GM18951 (cell line): ENCODE measurements at regions not wholly inside any gene's neighbourhood (a gene's known extent, or its start where the extent isn't known, plus 50 kb on each side); places are given as distances from the start of the nearest gene placed in this dataset.

Source experiments
- POLR2A ChIP-seq: IDR thresholded peaks from 4 replicates; pipeline ENCODE4 v1.6.1; 2011; ENCODE audit warnings: mild to moderate bottlenecking; ENCODE audit not compliant: insufficient read length, insufficient read depth; ENCODE audit errors: extremely low read depth
- in situ Hi-C: fragments of 300-500 bp; cut with MboI; formaldehyde crosslinking; loops from one replicate; pipeline ENCODE4 v1.12.0; 2022; ENCODE audit warnings: low sequenced_read_pairs, mixed read lengths, inconsistent platforms; ENCODE audit not compliant: unreplicated experiment

DNA sequence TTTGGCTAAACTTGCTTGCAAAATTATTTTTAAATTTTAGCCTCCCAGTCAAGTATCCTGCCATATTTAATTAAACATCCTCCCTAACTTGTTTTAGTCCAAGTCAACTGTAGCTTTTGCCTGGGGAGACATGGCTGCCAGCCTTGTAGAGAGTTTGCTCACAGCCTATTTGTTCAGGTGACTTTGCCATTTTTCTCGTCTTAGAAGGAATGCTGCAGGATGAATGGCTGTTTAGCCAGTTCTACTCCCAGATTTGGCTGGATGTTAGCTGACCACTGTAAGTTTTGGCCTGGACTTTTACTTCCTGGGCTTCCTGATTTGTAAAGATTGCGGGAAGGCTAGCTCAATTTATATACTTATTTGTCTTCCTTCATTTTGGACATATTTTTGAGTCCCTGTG, 236.4 kb upstream of the SGO1 start:
- no peak for TF ChIP-seq POLR2A
- in situ Hi-C loops = no loop called here

DNA sequence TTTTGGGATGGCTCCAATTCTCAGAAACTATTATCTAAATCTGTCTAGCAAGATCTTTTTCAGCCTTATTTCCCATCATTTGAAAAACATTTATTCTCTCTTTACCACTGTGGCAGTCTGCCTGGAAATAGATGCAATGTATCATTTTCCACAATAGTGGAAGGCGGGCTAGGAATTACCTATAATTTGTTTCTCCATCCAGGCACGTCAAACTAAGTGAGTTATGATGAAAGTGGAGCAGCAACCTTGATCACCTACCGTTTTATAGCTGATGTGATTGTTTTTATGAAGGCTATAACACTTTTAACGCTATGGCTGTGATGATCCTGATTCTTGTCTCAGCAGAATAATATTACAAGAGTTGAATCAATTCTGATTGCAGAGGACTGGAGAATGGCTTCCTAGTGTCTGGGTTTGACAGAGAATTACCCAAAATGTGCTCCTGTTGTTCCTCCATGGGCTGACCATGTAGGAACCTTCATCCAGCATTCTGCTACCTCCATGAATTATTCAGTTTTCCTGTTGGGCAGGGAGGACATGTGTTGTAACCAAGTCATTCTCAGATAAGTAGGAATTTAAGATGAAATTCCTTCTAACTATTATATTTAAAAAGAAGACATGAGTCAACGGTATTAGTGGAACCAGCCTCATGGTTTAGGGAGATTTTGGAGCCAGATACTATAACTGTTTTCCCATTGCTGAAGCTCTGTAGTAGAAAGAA, 231.5 kb upstream of the SGO1 start:
- in situ Hi-C loops = no loop called here
- no peak for TF ChIP-seq POLR2A

DNA sequence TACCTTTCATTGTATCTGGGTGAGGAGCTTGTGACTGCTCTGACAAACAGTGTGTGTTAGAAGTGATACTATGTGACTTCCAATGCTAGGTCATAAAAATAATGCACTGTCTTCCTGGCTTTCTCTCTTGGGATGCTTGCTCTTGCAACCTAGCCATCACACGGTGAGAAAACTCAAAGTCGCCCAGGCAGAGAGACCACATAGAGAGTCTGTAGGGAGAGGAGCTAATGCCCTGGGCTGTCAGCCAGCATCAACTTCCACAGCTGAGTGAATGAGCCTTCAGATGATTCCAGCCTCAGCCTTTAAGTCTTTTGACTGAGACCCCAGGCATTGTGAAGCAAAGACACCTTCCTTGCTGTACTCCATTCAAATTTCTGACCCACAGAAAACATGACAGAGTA, 220.6 kb upstream of the SGO1 start:
- TF ChIP-seq POLR2A = no peak
- in situ Hi-C loops = no loop called here

DNA sequence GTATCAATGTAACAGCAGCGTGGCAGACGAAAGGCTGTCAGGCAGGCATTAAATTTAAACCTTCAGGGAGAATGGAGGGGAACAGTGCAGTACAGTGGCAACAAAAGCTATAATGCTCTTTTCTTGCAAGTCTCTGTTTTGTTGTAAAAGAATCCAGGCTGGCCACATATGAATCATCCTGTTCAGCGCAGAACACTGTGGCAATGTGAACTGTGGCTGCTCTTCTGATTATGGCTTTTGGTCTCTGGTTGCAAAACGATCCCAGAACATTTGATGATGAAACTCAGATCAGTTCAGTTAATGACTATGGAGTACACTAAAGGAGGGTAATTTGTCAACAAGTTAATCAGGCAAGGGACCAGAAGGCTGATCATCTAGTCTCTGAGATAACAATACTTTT, 219.7 kb upstream of the SGO1 start:
- no peak for TF ChIP-seq POLR2A
- in situ Hi-C loops = no loop called here

DNA sequence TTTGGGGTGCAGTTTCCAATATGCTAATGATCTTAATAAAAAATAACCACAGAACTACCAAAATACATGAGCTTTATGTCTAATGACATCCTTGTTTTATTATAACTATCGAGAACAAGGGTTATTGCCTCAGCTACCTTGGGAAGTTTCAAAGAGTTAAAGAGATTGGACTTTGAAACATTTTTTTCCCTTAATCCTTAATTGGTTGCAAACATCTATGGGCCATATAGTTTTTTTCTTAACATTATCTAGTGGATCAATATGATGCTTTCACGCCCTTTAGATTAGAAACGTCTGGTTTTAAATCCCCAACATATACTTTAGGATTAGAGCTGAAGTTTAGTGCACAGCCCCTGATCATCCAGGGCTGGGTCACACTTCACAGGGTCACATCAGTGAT, 219.2 kb upstream of the SGO1 start:
- no peak for TF ChIP-seq POLR2A
- in situ Hi-C loops = no loop called here

DNA sequence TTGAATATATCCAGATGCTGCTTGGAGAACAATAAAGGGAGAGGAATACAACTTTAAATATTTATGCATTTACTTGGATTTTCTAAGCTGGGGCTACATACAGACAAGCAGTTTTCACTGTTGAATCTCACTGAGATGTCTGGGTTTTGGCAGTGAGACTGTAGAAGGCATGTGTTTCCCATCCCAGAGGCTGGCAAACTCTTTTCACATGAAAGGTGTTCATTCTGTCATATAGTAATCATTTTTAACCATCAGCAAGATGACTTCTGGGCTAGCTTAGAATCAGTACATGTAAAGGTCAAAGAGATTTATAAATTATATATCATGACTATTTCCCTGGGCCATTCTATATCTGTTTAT, 218.7 kb upstream of the SGO1 start:
- TF ChIP-seq POLR2A = no peak
- in situ Hi-C loops = no loop called here

DNA sequence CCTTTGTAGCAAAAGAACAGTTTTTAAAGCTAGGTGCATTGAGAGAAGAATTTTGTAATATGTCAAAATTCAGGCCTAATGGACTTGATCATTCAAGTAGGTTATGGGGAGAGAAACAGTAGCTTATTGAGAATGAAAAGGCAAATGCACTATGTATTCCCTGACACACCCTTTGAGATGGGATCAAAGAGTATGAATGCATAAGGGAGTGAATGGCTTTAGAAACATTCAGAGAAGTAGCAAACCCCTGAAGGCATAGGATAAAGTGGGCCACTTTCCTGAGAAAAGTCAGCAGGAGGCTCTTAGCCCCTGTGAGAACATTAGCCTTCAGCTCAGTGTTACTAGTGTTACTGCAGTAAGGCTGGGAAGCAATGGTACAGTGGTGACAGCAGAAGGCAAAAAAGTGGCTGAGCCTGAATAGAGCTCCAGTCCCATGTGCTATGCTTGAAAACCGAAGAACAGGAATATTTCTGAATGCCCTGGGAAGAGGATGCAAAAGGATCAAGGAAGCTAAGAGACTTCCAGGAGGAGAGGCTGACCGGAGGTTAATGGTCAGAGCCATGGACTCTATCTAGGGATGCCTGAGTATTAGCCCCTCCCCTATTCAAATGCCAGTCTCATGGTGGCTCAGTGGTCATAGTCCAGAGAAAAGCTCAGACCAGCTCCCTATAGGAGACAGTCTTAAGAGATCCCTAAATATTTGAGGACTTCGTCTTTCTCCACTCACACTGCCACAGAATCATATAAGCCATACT, 218.2 kb upstream of the SGO1 start:
- in situ Hi-C loops = no loop called here
- TF ChIP-seq POLR2A = no peak

DNA sequence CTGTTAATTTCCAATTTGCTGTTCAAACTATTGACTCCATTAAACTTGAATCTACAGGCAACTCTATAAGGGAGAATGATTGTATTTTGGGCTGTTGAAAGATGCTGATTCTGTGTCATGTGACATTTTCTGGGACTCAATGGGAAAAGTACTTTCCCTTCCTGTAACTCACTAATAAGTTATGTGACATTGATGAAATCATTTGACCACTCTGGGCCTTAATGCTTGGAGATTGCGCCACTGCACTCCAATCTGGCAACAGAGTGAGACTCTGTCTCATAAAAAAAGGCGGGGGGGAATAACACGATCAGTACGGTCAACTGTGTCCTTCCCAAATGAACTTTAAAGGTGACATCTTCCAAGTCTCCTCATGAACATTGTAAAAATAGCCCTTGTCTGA, 215.2 kb upstream of the SGO1 start:
- in situ Hi-C loops = no loop called here

DNA sequence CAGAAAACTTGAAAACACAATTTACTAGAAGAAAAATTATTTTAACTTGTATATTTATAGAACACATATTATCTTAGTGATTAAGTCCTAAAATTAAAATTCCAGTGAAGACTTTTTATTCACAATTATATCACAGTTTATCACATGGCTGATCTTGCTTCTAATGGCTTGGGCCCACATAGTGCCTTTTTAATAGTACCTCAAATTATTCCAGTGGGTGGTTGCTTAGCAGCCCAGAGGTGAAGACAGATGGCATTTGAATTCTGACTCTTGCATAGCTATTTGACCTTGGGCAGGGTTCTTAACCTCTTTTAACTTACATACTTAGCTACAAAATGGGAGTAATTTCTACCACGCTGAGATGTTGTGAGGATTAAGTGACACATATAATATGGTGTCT, 214.7 kb upstream of the SGO1 start:
- in situ Hi-C loops = no loop called here
- no peak for TF ChIP-seq POLR2A

More for the DNA sequence above, 215.2 kb upstream of the SGO1 start:
- TF ChIP-seq POLR2A = no peak

DNA sequence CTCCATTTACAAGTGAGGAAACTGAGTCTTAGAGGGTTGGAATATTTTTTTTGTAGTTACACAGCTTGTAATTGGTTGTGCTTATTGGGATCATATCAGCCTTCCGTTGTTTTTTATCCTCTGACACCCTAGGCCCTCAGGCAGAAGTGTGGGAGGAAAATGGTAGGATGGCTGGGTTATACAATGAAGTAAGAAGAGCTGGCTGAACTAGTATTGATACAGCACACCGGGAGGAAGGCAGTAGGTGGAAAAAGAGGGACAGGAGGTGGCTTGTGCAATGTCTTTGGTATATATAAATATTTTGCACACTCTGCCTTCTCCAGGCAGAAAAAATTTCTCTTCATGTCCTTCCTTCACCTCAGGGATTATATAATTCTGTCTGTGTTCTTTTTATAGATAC, 214.3 kb upstream of the SGO1 start:
- in situ Hi-C loops = no loop called here
- TF ChIP-seq POLR2A = no peak

DNA sequence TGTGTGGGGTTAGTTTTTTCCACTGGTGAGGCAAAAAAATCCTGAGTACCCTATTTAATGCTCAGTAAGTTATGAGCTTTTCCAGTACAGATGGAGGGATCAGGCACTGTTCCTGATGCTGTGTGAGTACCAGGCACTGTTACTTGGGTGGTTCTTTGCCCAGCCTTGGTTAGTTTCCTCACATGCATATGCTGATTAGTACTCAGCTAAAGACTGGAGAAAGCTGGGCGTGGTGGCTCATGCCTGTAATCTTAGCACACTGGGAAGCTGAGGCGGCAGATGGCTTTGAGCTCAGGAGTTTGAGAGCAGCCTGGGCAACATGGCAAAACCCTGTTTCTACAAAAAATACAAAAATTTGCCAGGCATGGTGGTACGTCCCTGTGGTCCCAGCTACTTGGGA, 210.3 kb upstream of the SGO1 start:
- TF ChIP-seq POLR2A = no peak
- in situ Hi-C loops = no loop called here

DNA sequence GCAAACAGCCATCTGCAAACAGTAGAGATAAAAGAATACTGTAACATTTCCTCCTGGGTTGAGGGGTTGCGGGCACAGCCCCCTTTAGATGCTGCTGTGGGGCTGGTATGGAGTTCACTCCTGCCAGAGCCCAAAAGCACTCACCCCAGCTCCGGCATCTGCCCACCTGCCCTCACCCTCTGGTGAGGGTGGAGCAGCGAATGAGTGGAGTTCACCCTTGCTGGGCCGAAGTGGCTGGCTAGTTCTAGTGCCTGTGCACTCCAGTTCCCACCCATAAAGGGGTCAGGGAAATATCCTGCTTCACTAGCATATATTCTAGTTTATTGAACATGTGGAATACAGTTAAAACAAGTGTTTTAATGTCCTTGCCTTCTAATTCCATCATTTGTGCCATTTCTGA, 209.7 kb upstream of the SGO1 start:
- in situ Hi-C loops = no loop called here
- no peak for TF ChIP-seq POLR2A

DNA sequence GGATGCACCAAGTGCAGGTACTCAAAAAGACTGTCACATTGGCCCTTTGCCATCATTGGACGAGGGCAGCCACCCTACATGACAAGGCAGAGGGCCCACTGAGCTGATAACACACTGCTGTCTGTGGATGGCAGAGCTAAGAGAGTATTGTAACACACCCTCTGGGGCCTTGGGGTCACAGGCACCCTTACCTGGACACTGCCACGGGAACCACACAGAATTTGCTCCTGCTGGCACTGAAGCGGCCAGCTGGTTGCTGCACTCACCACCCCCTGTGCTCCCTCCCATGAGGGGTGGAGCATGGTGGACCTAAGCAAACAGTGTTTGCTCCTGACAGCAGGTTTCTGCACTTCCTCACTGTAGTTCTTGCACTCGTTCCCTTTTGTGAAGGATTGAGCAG, 208.2 kb upstream of the SGO1 start:
- in situ Hi-C loops = no loop called here
- TF ChIP-seq POLR2A = no peak

DNA sequence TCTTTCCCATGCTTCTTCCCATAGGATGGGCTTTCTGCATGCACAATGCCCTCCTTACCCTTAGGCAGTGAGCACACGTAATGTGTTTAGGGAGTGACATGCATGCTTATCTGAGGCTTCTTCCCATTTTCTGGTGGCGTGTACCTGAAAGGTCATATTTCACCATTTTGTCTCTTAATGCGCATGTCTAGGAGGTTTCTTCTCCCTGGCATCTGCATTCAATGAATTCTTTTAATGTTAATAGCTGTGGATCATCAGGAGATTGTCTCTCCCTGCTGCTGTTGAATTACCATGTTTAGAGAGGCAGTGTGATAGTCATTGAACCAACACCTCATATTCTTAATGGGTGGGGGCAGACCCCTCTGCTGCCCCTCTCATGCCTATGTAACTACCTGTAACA, 205.6 kb upstream of the SGO1 start:
- no peak for TF ChIP-seq POLR2A
- in situ Hi-C loops = no loop called here

DNA sequence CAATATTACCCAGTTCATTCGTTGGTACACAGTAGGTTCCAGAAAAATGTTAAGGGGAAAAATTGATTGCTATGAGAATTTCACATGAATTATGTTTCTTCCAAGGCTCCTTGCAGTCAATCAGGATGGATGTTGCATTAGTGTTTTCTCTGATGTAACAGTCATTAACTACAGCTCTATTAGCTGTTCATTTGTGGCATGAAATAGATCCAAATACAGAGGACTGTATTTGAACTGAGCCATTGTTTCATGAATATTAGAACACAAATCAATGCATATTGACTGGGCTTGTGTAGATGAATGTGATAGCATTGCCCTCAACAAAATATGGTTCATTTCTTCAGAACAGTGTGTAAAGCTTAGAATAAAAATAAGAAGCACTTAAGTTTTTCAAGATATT, 203.0 kb upstream of the SGO1 start:
- TF ChIP-seq POLR2A = no peak
- in situ Hi-C loops = no loop called here

DNA sequence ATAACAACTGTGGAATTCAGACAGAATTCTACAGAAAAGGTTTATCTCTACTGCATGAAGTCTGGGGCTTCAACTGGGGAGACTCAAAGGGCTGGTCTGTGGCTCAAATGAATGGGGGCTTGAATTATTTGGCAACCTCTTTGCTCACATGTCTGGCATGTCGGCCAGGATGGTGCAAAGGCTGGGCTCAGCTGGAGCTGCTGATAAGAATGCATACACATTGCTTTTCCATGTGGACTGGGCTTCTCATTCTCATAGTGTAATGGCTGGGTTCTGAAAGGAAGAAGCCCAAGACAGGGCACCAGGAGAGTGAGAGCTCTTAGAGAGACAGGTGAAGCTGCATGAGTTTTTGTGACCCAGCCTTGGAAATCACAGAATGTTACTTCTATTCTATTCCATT, 194.3 kb upstream of the SGO1 start:
- no peak for TF ChIP-seq POLR2A
- in situ Hi-C loops = no loop called here
